ENCODE measurements at regions not wholly inside any gene's neighbourhood (a gene's known extent, or its start where the extent isn't known, plus 50 kb on each side); places are given as distances from the start of the nearest gene placed in this dataset.

GRCh38 chr13:48773531-48774275 lies 120.0 kb downstream of the CYSLTR2 start:
- H3K27me3 Mint-ChIP-seq: peaks cover 15% of the 10 kb centered on the region
- no peak for TF ChIP-seq CTCF (IDR thresholded peaks at IDR 0.05)
- CTCF ChIA-PET: interaction anchor here (1.0 to 5.9 kb wide), 2 partner anchors 178 to 193 kb away, joined by 3 to 34 read pairs; no protein-coding TSS in a partner anchor

GRCh38 chr13:48775285-48775684 lies 121.6 kb downstream of the CYSLTR2 start:
- no peak overlapping the region for H3K27ac Mint-ChIP-seq
- H3K36me3 Mint-ChIP-seq (ENCODE audit: low read depth): no peaks in the 10 kb centered on the region
- H3K4me1 Mint-ChIP-seq (ENCODE audit: low read depth): peaks cover under 1% of the 10 kb centered on the region
- no peak for ATAC-seq
- POLR2A ChIA-PET: interaction anchor here (1.0 kb wide), 1 partner anchor 33 kb away, joined by 3 read pairs; no protein-coding TSS in a partner anchor
- H3K27me3 Mint-ChIP-seq: peaks cover 17% of the 10 kb centered on the region
- TF ChIP-seq CTCF (IDR thresholded peaks at IDR 0.05): no peak
- DNase-seq: no peak
- H3K4me3 Mint-ChIP-seq: no peak overlapping the region
- CTCF ChIA-PET: interaction anchor here (0.9 kb wide), 1 partner anchor 234 kb away, joined by 3 read pairs; no protein-coding TSS in a partner anchor
- peaks cover 8% of the 10 kb centered on the region for H3K9me3 Mint-ChIP-seq
- intact Hi-C loops (cut with micrococcal nuclease): no loop called here

More at GRCh38 chr13:48773531-48774275, 120.0 kb downstream of the CYSLTR2 start:
- no peak overlapping the region for H3K27ac Mint-ChIP-seq
- DNase-seq: no peak
- intact Hi-C loops (cut with micrococcal nuclease): no loop called here
- no peak for ATAC-seq
- H3K4me1 Mint-ChIP-seq (ENCODE audit: low read depth): peaks cover 14% of the 10 kb centered on the region
- POLR2A ChIA-PET: interaction anchor here (0.6 kb wide), 1 partner anchor 145 kb away, joined by 3 read pairs; no protein-coding TSS in a partner anchor
- no peaks in the 10 kb centered on the region for H3K36me3 Mint-ChIP-seq (ENCODE audit: low read depth)
- no peak overlapping the region for H3K4me3 Mint-ChIP-seq
- peaks cover 1% of the 10 kb centered on the region for H3K9me3 Mint-ChIP-seq

GRCh38 chr13:48775804-48776203 lies 122.1 kb downstream of the CYSLTR2 start:
- CTCF ChIA-PET: interaction anchor here (0.9 kb wide), 1 partner anchor 235 kb away, joined by 3 read pairs; no protein-coding TSS in a partner anchor
- intact Hi-C loops (cut with micrococcal nuclease): no loop called here
- H3K27me3 Mint-ChIP-seq: peaks cover 17% of the 10 kb centered on the region
- peaks cover 10% of the 10 kb centered on the region for H3K9me3 Mint-ChIP-seq
- no peak overlapping the region for H3K4me3 Mint-ChIP-seq
- no peak overlapping the region for H3K27ac Mint-ChIP-seq
- H3K36me3 Mint-ChIP-seq (ENCODE audit: low read depth): no peaks in the 10 kb centered on the region
- ATAC-seq (no peak), DNase-seq (no peak)
- no peak for TF ChIP-seq CTCF (IDR thresholded peaks at IDR 0.05)
- POLR2A ChIA-PET: no interaction called here
- no peaks in the 10 kb centered on the region for H3K4me1 Mint-ChIP-seq (ENCODE audit: low read depth)

GRCh38 chr13:48776401-48776800 lies 122.7 kb downstream of the CYSLTR2 start:
- H3K36me3 Mint-ChIP-seq (ENCODE audit: low read depth): no peaks in the 10 kb centered on the region
- ChIA-PET POLR2A (no interaction called here), CTCF (no interaction called here)
- DNase-seq: no peak
- no peak overlapping the region for H3K27ac Mint-ChIP-seq
- intact Hi-C loops (cut with micrococcal nuclease): no loop called here
- no peaks in the 10 kb centered on the region for H3K4me1 Mint-ChIP-seq (ENCODE audit: low read depth)
- no peak for TF ChIP-seq CTCF (IDR thresholded peaks at IDR 0.05)
- ATAC-seq: no peak
- H3K27me3 Mint-ChIP-seq: peaks cover 17% of the 10 kb centered on the region
- H3K4me3 Mint-ChIP-seq: no peak overlapping the region
- peaks cover 14% of the 10 kb centered on the region for H3K9me3 Mint-ChIP-seq

GRCh38 chr13:48778610-48779009 lies 124.9 kb downstream of the CYSLTR2 start:
- Mint-ChIP-seq H3K9me3 (peaks cover 16% of the 10 kb centered on the region), H3K4me3 (no peak overlapping the region), H3K27me3 (peaks cover 15% of the 10 kb centered on the region), H3K36me3 (ENCODE audit: low read depth) (no peaks in the 10 kb centered on the region), H3K4me1 (ENCODE audit: low read depth) (no peaks in the 10 kb centered on the region), H3K27ac (no peak overlapping the region)
- CTCF ChIA-PET: no interaction called here
- ATAC-seq: no peak
- TF ChIP-seq CTCF (IDR thresholded peaks at IDR 0.05): no peak
- intact Hi-C loops (cut with micrococcal nuclease): no loop called here
- no peak for DNase-seq
- POLR2A ChIA-PET: interaction anchor here (0.7 kb wide), 1 partner anchor 331 kb away, joined by 3 read pairs; no protein-coding TSS in a partner anchor

Data from activated CD8-positive, alpha-beta T cell treated with anti-CD3 and anti-CD28 coated beads for 36 hours (primary cell).